ENCODE measurements at regions not wholly inside any gene's neighbourhood (a gene's known extent, or its start where the extent isn't known, plus 50 kb on each side); places are given as distances from the start of the nearest gene placed in this dataset.

- Histone ChIP-seq H3K79me1 (ENCODE audit: low read depth in 1 of 2, low read length in 2 of 2) (no peaks in the 10 kb centered on the region), H3K9me1 (ENCODE audit: insufficient read depth, low read length) (no peaks in the 10 kb centered on the region), H3K23ac (ENCODE audit: low read depth, low read length) (no peak overlapping the region), H2AK9ac (replicated peaks; ENCODE audit: low read depth, low read length, poor library complexity) (no peak overlapping the region), H2AK5ac (ENCODE audit: low read depth, low read length) (no peak overlapping the region), H3K4me3 (ENCODE audit: insufficient read depth, low read depth, low read length) (no peak overlapping the region), H4K5ac (ENCODE audit: low read depth, low read length) (no peak overlapping the region), H4K20me1 (ENCODE audit: insufficient read depth, low read length) (no peaks in the 10 kb centered on the region), H3K9ac (ENCODE audit: low read depth, low read length) (no peak overlapping the region), H3K18ac (ENCODE audit: low read depth, low read length) (no peak overlapping the region), H3K4me2 (ENCODE audit: low read depth, low read length) (no peak overlapping the region), H3K9me3 (ENCODE audit: control insufficient read depth, insufficient read depth, low read length) (0 out of 2 replicates have a peak, but pooled peaks cover 2% of the 10 kb centered on the region), H3K56ac (ENCODE audit: extremely low read depth, insufficient read depth, low read length) (no peak overlapping the region), H3K4me1 (ENCODE audit: control insufficient read depth, insufficient read depth, low read length) (no peaks in the 10 kb centered on the region), H3K4ac (ENCODE audit: low read depth, low read length) (no peak overlapping the region), H2BK20ac (ENCODE audit: low read depth, low read length) (no peak overlapping the region), H4K91ac (ENCODE audit: insufficient read depth, low read depth, low read length) (no peak overlapping the region), H2BK15ac (ENCODE audit: low read depth, low read length) (no peak overlapping the region), H4K8ac (ENCODE audit: low read depth in 2 of 2, low read length in 2 of 2) (no peak overlapping the region), H2BK5ac (ENCODE audit: low read depth, low read length, poor library complexity, severe bottlenecking) (no peak overlapping the region), H3K27me3 (ENCODE audit: control insufficient read depth, insufficient read depth, low read length) (no peaks in the 10 kb centered on the region), H2AFZ (replicated peaks; ENCODE audit: low read length, poor library complexity) (no peak overlapping the region), H3K36me3 (ENCODE audit: control insufficient read depth, insufficient read depth, low read length) (no peaks in the 10 kb centered on the region), H2BK120ac (ENCODE audit: low read depth, low read length) (no peak overlapping the region), H3K14ac (replicated peaks; ENCODE audit: low read depth, low read length) (no peak overlapping the region), H3K27ac (ENCODE audit: insufficient read depth, low read length) (no peak overlapping the region)
- ATAC-seq (ENCODE audit: low read depth): no peak
- no TSS peak for BruUV-seq (replicated peaks)
- ChIA-PET POLR2A (ENCODE audit: unreplicated experiment) (no interaction called here), CTCF (no interaction called here)
- in situ Hi-C loops (cut with MboI; ENCODE audit: low sequenced_read_pairs): no loop called here
- no peak for DNase-seq
- WGBS, 2 experiments (ENCODE audit: extremely low coverage in 2 of 2, insufficient read length in 1 of 2): no CpG with 5 or more reads among the region's 3 CpGs
- intact Hi-C loops (cut with micrococcal nuclease): loop anchor here (5.0 kb wide), 1 partner anchor 108 kb away; no protein-coding TSS in a partner anchor
- dilution Hi-C loops (cut with HindIII; ENCODE audit: low sequenced_read_pairs, unreplicated experiment): no loop called here
- no peak for TF ChIP-seq RCOR1 (IDR thresholded peaks at IDR 0.05; ENCODE audit: insufficient replicate concordance, low read length)
- no peak for TF ChIP-seq CEBPB (IDR thresholded peaks at IDR 0.05; ENCODE audit: low read depth, low read length)
- no peak for TF ChIP-seq SMC3 (IDR thresholded peaks at IDR 0.05; ENCODE audit: low read depth, low read length)
- no peak for TF ChIP-seq BHLHE40 (IDR thresholded peaks at IDR 0.05; ENCODE audit: low read depth, low read length)
- TF ChIP-seq POLR2A (IDR thresholded peaks at IDR 0.05; ENCODE audit: low read depth, low read length): no peak
- TF ChIP-seq MAZ (IDR thresholded peaks at IDR 0.05; ENCODE audit: borderline replicate concordance, low read depth, low read length): no peak
- TF ChIP-seq NFE2L2 (IDR thresholded peaks at IDR 0.05; ENCODE audit: low read depth, low read length): no peak
- TF ChIP-seq RAD21 (IDR thresholded peaks at IDR 0.05; ENCODE audit: low read length): no peak
- no peak for TF ChIP-seq CHD1 (IDR thresholded peaks at IDR 0.05; ENCODE audit: low read depth, low read length)
- TF ChIP-seq USF2 (IDR thresholded peaks at IDR 0.05; ENCODE audit: low read depth, low read length): no peak
- no peak for TF ChIP-seq FOS (IDR thresholded peaks at IDR 0.05; ENCODE audit: low read depth, low read length)
- TF ChIP-seq ELK1 (IDR thresholded peaks at IDR 0.05; ENCODE audit: borderline replicate concordance, low read depth, low read length): no peak
- no peak for TF ChIP-seq CTCF (conservative IDR thresholded peaks at IDR 0.05; ENCODE audit: low read depth, low read length)
- no peak for TF ChIP-seq RFX5 (IDR thresholded peaks at IDR 0.05; ENCODE audit: low read depth, low read length)
- TF ChIP-seq MXI1 (IDR thresholded peaks at IDR 0.05; ENCODE audit: borderline replicate concordance, low read depth, low read length): no peak
- TF ChIP-seq MAFK (IDR thresholded peaks at IDR 0.05; ENCODE audit: low read depth, low read length): no peak
Observed at GRCh38 chr2:22238967-22239366, 1115.2 kb downstream of the TDRD15 start.

Measured in IMR-90 (cell line).